Upper lobe of left lung (tissue), 4 donors: ENCODE measurements at regions not wholly inside any gene's neighbourhood (a gene's known extent, or its start where the extent isn't known, plus 50 kb on each side); places are given as distances from the start of the nearest gene placed in this dataset.

Experiments
- POLR2A ChIP-seq, 4 donors: fragments of 450-650 bp; IDR thresholded peaks; one replicate each; pipeline ENCODE4 v1.5.1; 2016 to 2017; ENCODE audit warnings: antibody characterized with exemption in 4 of 4, mild to moderate bottlenecking in 2 of 4
- POLR2AphosphoS5 ChIP-seq, 2 donors: sonication (generic); formaldehyde crosslinking; IDR thresholded peaks; one replicate each; pipeline ENCODE4 v1.5.1; 2017; ENCODE audit warnings: antibody characterized with exemption in 2 of 2
- TF ChIP-seq, protein P1 (sequence below), 6 experiments: fragments of 450-650 bp in 4 of 6; fragments of 200-600 bp in 2 of 6; sonication (generic) in 2 of 6; IDR thresholded peaks; one replicate each; pipeline ENCODE4 v1.5.1; 2016 to 2019; ENCODE audit warnings: antibody characterized with exemption in 6 of 6

DNA sequence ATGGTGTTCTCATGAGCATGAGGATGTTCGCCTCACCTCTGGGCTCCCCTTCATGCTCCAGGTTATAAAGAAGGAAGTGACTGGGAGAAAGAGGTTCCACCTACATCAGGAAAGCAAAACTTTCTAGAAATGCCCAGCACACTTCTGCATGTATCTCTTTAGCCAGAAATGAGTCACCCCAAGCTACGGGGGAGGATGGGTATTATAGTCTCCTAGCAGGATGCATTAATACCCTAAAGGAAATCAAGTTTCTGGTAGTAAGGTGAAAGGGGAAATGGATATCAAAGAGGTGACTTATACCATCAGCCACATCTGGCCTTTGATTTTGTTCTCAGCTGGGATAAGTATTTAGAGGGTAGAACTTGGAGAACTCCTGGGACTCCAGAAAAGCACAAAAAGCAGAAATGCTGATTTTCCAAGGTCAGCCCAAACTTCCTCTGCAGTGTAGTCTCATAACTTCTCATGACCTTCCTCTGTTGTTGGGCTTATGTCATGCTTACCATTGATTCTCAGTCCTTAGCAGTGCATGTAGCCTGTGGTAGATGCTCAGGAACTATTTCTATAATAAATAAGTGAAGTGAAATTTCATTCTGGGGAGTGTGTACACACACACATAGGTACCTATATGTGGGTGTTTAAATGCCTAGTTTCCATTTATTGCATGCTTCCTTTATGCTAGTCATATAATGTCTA lies 209.4 kb upstream of the CRY1 start:
- TF ChIP-seq, protein P1, sequence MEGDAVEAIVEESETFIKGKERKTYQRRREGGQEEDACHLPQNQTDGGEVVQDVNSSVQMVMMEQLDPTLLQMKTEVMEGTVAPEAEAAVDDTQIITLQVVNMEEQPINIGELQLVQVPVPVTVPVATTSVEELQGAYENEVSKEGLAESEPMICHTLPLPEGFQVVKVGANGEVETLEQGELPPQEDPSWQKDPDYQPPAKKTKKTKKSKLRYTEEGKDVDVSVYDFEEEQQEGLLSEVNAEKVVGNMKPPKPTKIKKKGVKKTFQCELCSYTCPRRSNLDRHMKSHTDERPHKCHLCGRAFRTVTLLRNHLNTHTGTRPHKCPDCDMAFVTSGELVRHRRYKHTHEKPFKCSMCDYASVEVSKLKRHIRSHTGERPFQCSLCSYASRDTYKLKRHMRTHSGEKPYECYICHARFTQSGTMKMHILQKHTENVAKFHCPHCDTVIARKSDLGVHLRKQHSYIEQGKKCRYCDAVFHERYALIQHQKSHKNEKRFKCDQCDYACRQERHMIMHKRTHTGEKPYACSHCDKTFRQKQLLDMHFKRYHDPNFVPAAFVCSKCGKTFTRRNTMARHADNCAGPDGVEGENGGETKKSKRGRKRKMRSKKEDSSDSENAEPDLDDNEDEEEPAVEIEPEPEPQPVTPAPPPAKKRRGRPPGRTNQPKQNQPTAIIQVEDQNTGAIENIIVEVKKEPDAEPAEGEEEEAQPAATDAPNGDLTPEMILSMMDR (IDR thresholded peaks at IDR 0.05) = no peak
- no peak for TF ChIP-seq POLR2AphosphoS5 (IDR thresholded peaks at IDR 0.05)
- TF ChIP-seq POLR2A (IDR thresholded peaks at IDR 0.05) = no peak
